Mesendoderm (in vitro differentiated cells): ENCODE measurements at regions not wholly inside any gene's neighbourhood (a gene's known extent, or its start where the extent isn't known, plus 50 kb on each side); places are given as distances from the start of the nearest gene placed in this dataset.
A peak's percentile ranks its signal among the peaks of the same experiment; 100 is the strongest.
"Not testable (repeated sequence)": the region's sequence is repeated elsewhere in the genome, so short reads cannot be mapped to it uniquely, and the experiment has no call there.

Experiments
- DNase-seq: peaks from one replicate; pipeline ENCODE4 v3.0.0; 2013
- H2AK5ac ChIP-seq: 2 replicates; pipeline ENCODE4 v1.6.1; 2013; ENCODE audit warnings: low read length, inconsistent platforms
- H2BK120ac ChIP-seq: 2 replicates; pipeline ENCODE4 v1.6.1; 2013; ENCODE audit warnings: low read depth, mild to moderate bottlenecking, low read length, moderate library complexity, mixed read lengths
- H2BK15ac ChIP-seq: replicated peaks from 2 replicates; pipeline ENCODE4 v1.6.1; 2013; ENCODE audit warnings: low read depth, mild to moderate bottlenecking, moderate library complexity
- H2BK5ac ChIP-seq: 2 replicates; pipeline ENCODE4 v1.6.1; 2013; ENCODE audit warnings: low read length, inconsistent platforms
- H3K18ac ChIP-seq: 2 replicates; pipeline ENCODE4 v1.6.1; 2013; ENCODE audit warnings: mild to moderate bottlenecking, low read length, mixed read lengths
- H3K23ac ChIP-seq: one replicate; pipeline ENCODE4 v1.6.1; 2013; ENCODE audit warnings: low read length
- H3K27ac ChIP-seq: 2 replicates; pipeline ENCODE4 v1.5.1; 2013; ENCODE audit warnings: low read depth, mild to moderate bottlenecking, inconsistent platforms, low read length, moderate library complexity
- H3K27me3 ChIP-seq: 2 replicates; pipeline ENCODE4 v1.6.1; 2013; ENCODE audit warnings: low read length, control low read depth, mild to moderate bottlenecking, inconsistent platforms; ENCODE audit not compliant: insufficient read depth, poor library complexity
- H3K36me3 ChIP-seq: 2 replicates; pipeline ENCODE4 v1.6.1; 2013; ENCODE audit warnings: low read length, inconsistent platforms; ENCODE audit not compliant: control insufficient read depth, insufficient read depth
- H3K4ac ChIP-seq: one replicate; pipeline ENCODE4 v1.6.1; 2013; ENCODE audit warnings: low read depth, mild to moderate bottlenecking, low read length, moderate library complexity
- H3K4me1 ChIP-seq: 2 replicates; pipeline ENCODE4 v1.6.1; 2013; ENCODE audit warnings: low read depth, low read length, inconsistent platforms; ENCODE audit not compliant: control insufficient read depth
- H3K4me2 ChIP-seq: 2 replicates; pipeline ENCODE4 v1.6.1; 2013; ENCODE audit warnings: low read length
- H3K4me3 ChIP-seq: 2 replicates; pipeline ENCODE4 v1.5.1; 2013; ENCODE audit warnings: mild to moderate bottlenecking, low read length
- H3K56ac ChIP-seq: one replicate; pipeline ENCODE4 v1.6.1; 2013; ENCODE audit warnings: low read length
- H3K79me1 ChIP-seq: 2 replicates; pipeline ENCODE4 v1.6.1; 2013; ENCODE audit warnings: low read length, inconsistent platforms
- H3K79me2 ChIP-seq: 2 replicates; pipeline ENCODE4 v1.6.1; 2013; ENCODE audit warnings: mild to moderate bottlenecking, low read length; ENCODE audit not compliant: control insufficient read depth, insufficient read depth
- H3K9ac ChIP-seq: 2 replicates; pipeline ENCODE4 v1.6.1; 2013; ENCODE audit warnings: low read length, inconsistent platforms
- H4K5ac ChIP-seq: one replicate; pipeline ENCODE4 v1.6.1; 2013; ENCODE audit warnings: low read length
- H4K8ac ChIP-seq: one replicate; pipeline ENCODE4 v1.6.1; 2013; ENCODE audit warnings: low read depth, mild to moderate bottlenecking, control low read depth, low read length, moderate library complexity
- WGBS: extraction: QIAGEN DNeasy Blood & Tissue Kit; methylation state at CpG from one replicate; pipeline ENCODE4 v1.1.7; 2013; ENCODE audit warnings: low lambda C conversion rate, missing lambda C conversion rate; ENCODE audit not compliant: insufficient coverage; ENCODE audit errors: extremely low coverage; 5-methylcytosine and 5-hydroxymethylcytosine counted together

DNA sequence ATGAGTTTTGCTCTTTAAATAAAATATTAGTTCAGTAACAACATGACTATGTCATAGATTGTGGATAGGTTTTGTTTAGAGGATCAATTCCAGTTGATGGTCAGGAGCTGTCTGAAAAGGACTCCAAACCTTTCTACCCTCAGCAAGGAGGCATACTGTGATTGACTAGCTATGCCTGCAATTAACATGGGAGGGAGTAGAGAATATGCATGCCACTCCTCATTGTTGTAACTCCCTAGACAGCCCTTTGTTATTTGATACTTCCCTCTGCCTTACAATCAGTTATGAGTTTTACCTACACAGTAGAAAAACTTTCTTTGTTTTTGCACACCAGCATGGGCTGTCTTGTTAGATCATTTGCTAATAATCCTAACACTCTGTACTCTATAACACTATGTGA, 1418.5 kb downstream of the KHDRBS2 start:
- Histone ChIP-seq H3K36me3 (no peaks in the 10 kb centered on the region), H3K79me2 (no peaks in the 10 kb centered on the region), H2BK120ac (no peak overlapping the region), H2AK5ac (no peak overlapping the region), H3K27me3 (no peaks in the 10 kb centered on the region), H3K4me1 (no peaks in the 10 kb centered on the region), H3K9ac (no peak overlapping the region), H3K27ac (no peak overlapping the region), H3K79me1 (no peaks in the 10 kb centered on the region), H4K5ac (no peak overlapping the region), H3K4ac (no peak overlapping the region), H3K18ac (no peak overlapping the region), H2BK5ac (no peak overlapping the region), H3K4me2 (no peak overlapping the region), H4K8ac (no peak overlapping the region), H3K56ac (no peak overlapping the region), H3K23ac (no peak overlapping the region), H3K4me3 (no peak overlapping the region), H2BK15ac (no peak overlapping the region)
- DNase-seq: peak; percentile 27

DNA sequence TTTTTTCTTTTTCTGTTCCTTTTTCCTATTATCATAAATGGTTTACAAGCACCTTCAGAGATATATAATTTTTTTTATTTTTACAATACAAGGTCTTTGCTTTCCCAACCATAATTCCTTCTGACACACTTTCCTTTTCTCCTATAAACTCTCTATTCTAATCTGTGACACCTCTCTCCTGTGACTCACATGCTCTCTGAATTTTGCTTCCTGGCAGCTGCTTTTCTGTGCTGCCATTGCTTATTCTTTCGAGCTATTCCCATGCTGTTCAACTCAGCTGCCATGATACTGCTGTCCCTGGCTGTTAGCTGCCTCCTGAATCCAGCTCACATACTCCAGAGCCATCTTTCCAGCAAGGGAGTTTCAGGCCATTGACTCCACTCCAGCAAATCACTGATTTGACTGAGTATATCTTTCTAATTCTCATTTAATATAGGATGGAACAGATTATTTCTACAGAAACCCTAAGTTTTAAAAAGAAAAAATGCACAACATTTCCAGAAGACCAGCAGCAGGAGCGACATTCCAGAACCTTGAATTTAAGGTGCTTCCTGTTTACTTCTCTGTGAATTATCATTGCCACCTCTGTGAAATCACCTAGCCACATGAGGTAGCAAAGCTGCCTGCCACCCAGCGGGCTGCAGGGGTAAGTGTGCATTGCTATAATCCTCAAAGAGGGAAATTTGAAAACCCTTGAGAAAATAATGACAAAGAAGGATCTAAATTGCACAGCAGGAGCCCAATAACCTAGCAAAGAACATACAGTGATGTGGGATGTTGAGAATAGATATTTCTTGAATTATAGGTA, 1442.6 kb downstream of the KHDRBS2 start:
- DNase-seq: peak; percentile 64
- not testable (repeated sequence) for H2BK120ac ChIP-seq, H2BK5ac ChIP-seq, H3K36me3 ChIP-seq, H3K18ac ChIP-seq, H2AK5ac ChIP-seq, H3K9ac ChIP-seq, H3K79me2 ChIP-seq, H3K27me3 ChIP-seq, H3K4me2 ChIP-seq, H2BK15ac ChIP-seq, H3K4me3 ChIP-seq, H4K5ac ChIP-seq, H3K23ac ChIP-seq, H3K4me1 ChIP-seq, H3K79me1 ChIP-seq, H3K27ac ChIP-seq, H3K4ac ChIP-seq, H3K56ac ChIP-seq
- H4K8ac ChIP-seq: peak overlapping the region; percentile 13
- no CpG with 5 or more reads among the region's 3 CpGs for WGBS

DNA sequence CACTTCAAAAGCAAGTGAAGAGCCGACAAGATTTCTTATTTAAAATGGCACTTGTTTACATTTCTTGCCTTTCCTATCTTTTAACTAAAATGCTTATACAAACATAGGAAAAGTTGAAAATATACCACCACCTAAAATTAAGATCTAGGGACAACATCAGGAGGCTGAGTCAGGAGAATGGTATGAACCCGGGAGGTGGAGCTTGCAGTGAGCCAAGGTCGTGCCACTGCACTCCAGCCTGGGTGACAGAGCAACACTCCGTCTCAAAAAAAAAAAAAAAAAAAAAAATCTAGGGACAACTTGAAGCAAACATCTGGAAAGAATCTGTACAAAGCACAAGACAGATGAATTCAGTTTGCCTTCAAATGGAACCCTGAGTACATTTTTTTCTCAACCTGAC, 1455.3 kb downstream of the KHDRBS2 start:
- not testable (repeated sequence) for H3K18ac ChIP-seq, H3K4me2 ChIP-seq, H3K27me3 ChIP-seq, H3K23ac ChIP-seq, H3K4me1 ChIP-seq, H3K9ac ChIP-seq, H3K4ac ChIP-seq, DNase-seq, H3K79me2 ChIP-seq, H4K5ac ChIP-seq, H3K79me1 ChIP-seq, H2BK5ac ChIP-seq, H4K8ac ChIP-seq, H2BK15ac ChIP-seq, H3K27ac ChIP-seq, H3K36me3 ChIP-seq, H3K4me3 ChIP-seq, H2AK5ac ChIP-seq, H2BK120ac ChIP-seq, H3K56ac ChIP-seq
- WGBS: no CpG with 5 or more reads among the region's 4 CpGs

DNA sequence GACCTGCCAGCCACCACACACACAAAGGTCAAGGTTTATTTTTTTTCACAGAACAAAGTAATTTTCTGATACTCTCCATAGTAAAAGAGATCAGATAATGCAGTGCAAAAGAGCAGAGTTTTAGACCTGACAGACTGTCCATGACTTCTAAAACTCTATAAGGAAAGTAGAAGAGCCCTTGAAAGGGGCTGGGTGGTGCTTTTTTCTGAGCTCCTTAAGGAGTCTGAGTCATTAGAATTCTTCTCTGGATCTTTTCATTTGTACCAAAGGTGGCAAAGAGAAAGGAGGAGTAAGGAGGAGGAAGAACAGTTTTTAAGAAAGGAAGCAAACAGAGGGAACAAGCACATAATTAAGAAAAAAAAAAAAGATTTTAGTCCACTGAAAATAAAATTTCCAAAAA, 1463.4 kb downstream of the KHDRBS2 start:
- not testable (repeated sequence) for H3K79me2 ChIP-seq, H2AK5ac ChIP-seq, H4K8ac ChIP-seq, H3K27ac ChIP-seq, H3K27me3 ChIP-seq, H3K4me2 ChIP-seq, DNase-seq, H3K79me1 ChIP-seq, H3K18ac ChIP-seq, H3K9ac ChIP-seq, H3K4me1 ChIP-seq, H3K56ac ChIP-seq, H3K36me3 ChIP-seq, H3K4ac ChIP-seq, H3K4me3 ChIP-seq, H4K5ac ChIP-seq, H3K23ac ChIP-seq, H2BK15ac ChIP-seq, H2BK5ac ChIP-seq, H2BK120ac ChIP-seq

DNA sequence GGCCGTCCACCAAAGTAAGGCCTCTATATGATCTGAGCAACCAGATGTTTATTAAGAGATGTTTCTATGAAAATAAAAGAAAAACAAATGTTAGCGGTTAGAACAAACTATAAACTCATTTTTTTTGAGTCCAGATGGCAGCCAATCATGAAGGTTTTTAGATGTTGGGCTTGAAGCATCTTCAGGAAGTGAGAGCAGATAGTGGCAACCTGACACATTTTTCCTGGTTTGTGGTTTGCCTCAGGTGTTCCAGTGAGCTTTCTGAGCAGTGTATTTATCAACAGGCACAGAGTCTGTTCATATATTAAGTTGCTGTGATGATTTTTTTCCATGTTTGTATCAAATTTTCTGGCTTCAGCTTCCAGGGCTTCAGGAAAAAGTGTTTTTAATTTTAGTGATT, 1468.0 kb downstream of the KHDRBS2 start:
- not testable (repeated sequence) for H2AK5ac ChIP-seq, H2BK5ac ChIP-seq, H3K4me2 ChIP-seq, H4K8ac ChIP-seq, H3K4me3 ChIP-seq, H3K36me3 ChIP-seq, H3K4ac ChIP-seq, H3K79me2 ChIP-seq, DNase-seq, H3K27me3 ChIP-seq, H4K5ac ChIP-seq, H3K4me1 ChIP-seq, H3K9ac ChIP-seq, H3K18ac ChIP-seq, H3K56ac ChIP-seq, H3K79me1 ChIP-seq, H3K23ac ChIP-seq, H3K27ac ChIP-seq, H2BK15ac ChIP-seq, H2BK120ac ChIP-seq
- no CpG with 5 or more reads among the region's 2 CpGs for WGBS

DNA sequence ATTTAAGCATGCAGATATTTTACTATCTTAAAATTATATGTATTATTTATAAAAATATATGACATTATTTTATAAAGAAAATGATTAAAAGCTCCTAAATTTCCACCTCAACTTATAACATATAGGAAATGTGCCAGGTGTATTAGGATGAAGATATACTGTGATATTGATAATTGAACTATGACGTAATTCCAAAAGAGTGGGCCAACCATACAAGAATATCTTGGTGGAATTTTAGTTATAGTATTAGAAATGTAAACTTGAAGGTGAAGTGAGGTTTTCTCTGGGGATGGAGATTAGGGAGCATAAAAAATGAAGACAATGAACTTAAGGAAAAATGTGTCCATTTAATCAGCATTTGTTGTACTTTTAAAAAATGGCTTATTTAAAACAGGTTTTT, 1471.2 kb downstream of the KHDRBS2 start:
- not testable (repeated sequence) for H3K4me1 ChIP-seq, H3K23ac ChIP-seq, H3K4ac ChIP-seq, DNase-seq, H4K8ac ChIP-seq, H2AK5ac ChIP-seq, H3K4me2 ChIP-seq, H3K18ac ChIP-seq, H3K27me3 ChIP-seq, H3K56ac ChIP-seq, H3K9ac ChIP-seq, H2BK15ac ChIP-seq, H2BK5ac ChIP-seq, H3K79me2 ChIP-seq, H3K4me3 ChIP-seq, H3K79me1 ChIP-seq, H3K36me3 ChIP-seq, H2BK120ac ChIP-seq, H3K27ac ChIP-seq, H4K5ac ChIP-seq
- WGBS: no CpG with 5 or more reads among the region's 1 CpG
